C4-2B (cell line): ENCODE measurements at regions not wholly inside any gene's neighbourhood (a gene's known extent, or its start where the extent isn't known, plus 50 kb on each side); places are given as distances from the start of the nearest gene placed in this dataset.

ENCODE experiments used
- H3K27ac ChIP-seq: fragments of 450-650 bp; 2 replicates; pipeline ENCODE4 v1.5.1; 2017
- CTCF ChIP-seq: fragments of 450-650 bp; conservative IDR thresholded peaks from 2 replicates; pipeline ENCODE4 v1.5.1; 2017; ENCODE audit warnings: mild to moderate bottlenecking
- ZFX ChIP-seq: fragments of 450-650 bp; IDR thresholded peaks from 2 replicates; pipeline ENCODE4 v1.6.1; 2017

- no peak overlapping the region for H3K27ac ChIP-seq
- no peak for TF ChIP-seq CTCF
- no peak for TF ChIP-seq ZFX
Observed at GRCh38 chr18:75790796-75791195, 363.3 kb upstream of the SMIM21 start.

DNA sequence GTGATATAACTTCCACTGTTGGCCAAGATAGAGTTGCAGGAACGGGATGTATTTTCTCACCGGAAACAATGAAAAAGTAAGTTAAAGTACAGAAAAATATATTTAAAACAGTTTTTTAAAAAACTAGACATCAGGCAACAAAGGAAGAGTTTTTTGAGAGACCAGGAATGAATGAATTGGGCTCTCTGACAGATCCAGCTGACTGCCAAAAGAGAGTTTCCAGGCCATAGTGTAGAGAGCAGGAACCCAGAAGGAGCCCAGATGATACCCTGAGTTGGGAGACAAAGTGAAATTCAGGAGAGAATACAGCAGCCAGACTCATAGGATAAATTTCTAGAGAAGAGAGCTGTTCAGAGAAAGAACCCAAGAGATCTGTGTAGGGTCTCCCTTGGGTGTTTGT lies 362.6 kb upstream of the SMIM21 start:
- no peak for TF ChIP-seq ZFX
- no peak for TF ChIP-seq CTCF
- no peak overlapping the region for H3K27ac ChIP-seq

DNA sequence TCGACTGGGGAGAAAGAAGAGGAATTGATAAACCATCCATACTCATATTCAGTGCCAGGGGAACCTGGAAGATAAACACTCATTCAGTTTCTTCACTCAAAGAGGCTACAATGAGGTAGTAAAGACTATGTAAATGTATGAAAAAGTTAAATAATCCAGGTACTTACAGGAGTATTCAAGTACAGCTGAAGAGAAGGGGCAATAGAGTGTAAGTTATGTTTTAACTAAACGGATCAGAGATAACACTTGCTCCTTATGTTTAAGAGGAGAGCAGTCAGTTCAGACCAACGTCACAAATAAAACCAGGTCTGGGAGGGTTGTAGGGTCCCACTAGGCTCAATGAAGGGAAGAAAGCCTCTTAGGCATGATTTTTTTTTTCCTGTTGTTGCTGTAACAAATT lies 358.3 kb upstream of the SMIM21 start:
- H3K27ac ChIP-seq = no peak overlapping the region
- TF ChIP-seq ZFX (no peak), CTCF (no peak)

GRCh38 chr18:75785206-75785605 lies 357.7 kb upstream of the SMIM21 start:
- TF ChIP-seq ZFX = no peak
- TF ChIP-seq CTCF = no peak
- no peak overlapping the region for H3K27ac ChIP-seq

GRCh38 chr18:75784390-75784789 lies 356.9 kb upstream of the SMIM21 start:
- TF ChIP-seq CTCF (no peak), ZFX (no peak)
- H3K27ac ChIP-seq = no peak overlapping the region

DNA sequence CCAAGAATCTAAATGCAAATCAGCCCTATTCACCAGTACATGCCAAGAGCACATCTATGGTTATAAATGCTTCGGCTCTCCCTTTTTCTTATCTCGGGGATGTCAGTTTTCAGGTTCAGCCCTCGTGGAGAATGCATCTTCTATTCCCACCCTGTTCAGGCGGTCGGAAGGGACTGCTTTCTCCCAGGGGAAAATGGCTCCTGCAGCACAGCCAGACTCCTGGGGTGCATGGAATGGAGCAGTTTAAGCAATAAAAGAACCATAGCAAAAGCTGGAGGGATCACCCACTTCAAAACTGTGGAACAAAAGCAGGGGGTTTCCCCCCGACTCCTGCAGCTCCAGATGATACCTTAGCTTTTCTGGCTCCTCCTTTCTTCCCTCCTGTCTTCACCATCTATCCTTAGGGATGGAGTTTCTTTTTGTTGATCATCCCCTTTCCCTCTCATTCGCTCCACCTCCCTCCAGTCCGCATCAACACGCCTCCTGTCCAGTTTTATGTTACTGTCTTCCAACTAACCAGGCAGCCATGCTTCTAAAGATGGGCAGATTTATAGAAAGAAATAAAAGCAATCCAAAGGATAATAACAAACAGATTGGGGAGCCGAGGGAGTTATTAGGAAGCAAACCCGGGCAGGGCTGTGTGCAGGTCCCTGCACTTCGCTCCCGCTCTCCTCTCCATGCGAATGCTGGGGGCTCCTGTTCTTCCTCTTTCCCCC lies 356.2 kb upstream of the SMIM21 start:
- H3K27ac ChIP-seq = no peak overlapping the region
- TF ChIP-seq CTCF = no peak

- TF ChIP-seq ZFX (no peak), CTCF (no peak)
Observed at GRCh38 chr18:75782826-75783225, 355.3 kb upstream of the SMIM21 start.

More at GRCh38 chr18:75782826-75783225, 355.3 kb upstream of the SMIM21 start:
- no peak overlapping the region for H3K27ac ChIP-seq
